LNCaP clone FGC (cell line): ENCODE measurements at regions not wholly inside any gene's neighbourhood (a gene's known extent, or its start where the extent isn't known, plus 50 kb on each side); places are given as distances from the start of the nearest gene placed in this dataset.

Experiments
- DNase-seq: peaks from one replicate; pipeline ENCODE4 v3.0.0-alpha.2; 2011; ENCODE audit warnings: low read depth
- H3K4me3 ChIP-seq: 2 replicates; pipeline ENCODE4 v1.5.1; 2011; ENCODE audit warnings: mild to moderate bottlenecking, low read depth, low read length, control low read depth
- CTCF ChIP-seq: IDR thresholded peaks from 2 replicates; pipeline ENCODE4 v1.5.1; 2012; ENCODE audit warnings: mild to moderate bottlenecking; ENCODE audit not compliant: control insufficient read depth, insufficient read depth; ENCODE audit errors: extremely low read depth

GRCh38 chr13:48592688-48593049, 59.8 kb upstream of the RCBTB2 start:
- no peak for DNase-seq
- no peak for TF ChIP-seq CTCF
- H3K4me3 ChIP-seq: no peak overlapping the region

GRCh38 chr13:48593536-48593935, 60.2 kb upstream of the CYSLTR2 start:
- no peak overlapping the region for H3K4me3 ChIP-seq
- DNase-seq: no peak
- TF ChIP-seq CTCF: no peak

- no peak overlapping the region for H3K4me3 ChIP-seq
- DNase-seq: no peak
- TF ChIP-seq CTCF: no peak
Measured at GRCh38 chr13:48594096-48594815, 59.5 kb upstream of the CYSLTR2 start.

- H3K4me3 ChIP-seq: no peak overlapping the region
- peak; percentile 75 for TF ChIP-seq CTCF
- DNase-seq: no peak
Measured at GRCh38 chr13:48595431-48596429, 58.0 kb upstream of the CYSLTR2 start.

GRCh38 chr13:48600374-48601364, 53.1 kb upstream of the CYSLTR2 start:
- no peak overlapping the region for H3K4me3 ChIP-seq
- no peak for TF ChIP-seq CTCF

GRCh38 chr13:48602296-48603016, 51.3 kb upstream of the CYSLTR2 start:
- no peak for TF ChIP-seq CTCF
- H3K4me3 ChIP-seq: no peak overlapping the region
- DNase-seq: no peak

More at GRCh38 chr13:48600374-48601364, 53.1 kb upstream of the CYSLTR2 start:
- DNase-seq: no peak
